GM12878 (cell line): ENCODE measurements at regions not wholly inside any gene's neighbourhood (a gene's known extent, or its start where the extent isn't known, plus 50 kb on each side); places are given as distances from the start of the nearest gene placed in this dataset.

Experiments
- ATF3 ChIP-seq: IDR thresholded peaks from 2 replicates; pipeline ENCODE4 v1.6.1; 2011; ENCODE audit warnings: low read depth, mild to moderate bottlenecking, low read length, moderate library complexity, borderline replicate concordance; ENCODE audit errors: extremely low read depth
- CTCF ChIP-seq, 3 experiments: IDR thresholded peaks in 2 of 3; conservative IDR thresholded peaks in 1 of 3; 2 replicates each; pipeline ENCODE4 v1.5.1; 2011; ENCODE audit warnings: low read depth in 3 of 3, low read length in 3 of 3, mild to moderate bottlenecking in 3 of 3, control low read depth in 2 of 3, moderate library complexity in 2 of 3, inconsistent platforms in 1 of 3, mixed read lengths in 1 of 3; ENCODE audit not compliant: control insufficient read depth in 2 of 3, insufficient read depth in 1 of 3; ENCODE audit errors: extremely low read depth in 1 of 3
- POLR2A ChIP-seq: IDR thresholded peaks from 2 replicates; pipeline ENCODE4 v1.6.1; 2011; ENCODE audit warnings: low read depth, mild to moderate bottlenecking, low read length

GRCh38 chr16:88274847-88275246 lies 107.9 kb upstream of the ZNF469 start:
- TF ChIP-seq CTCF (IDR thresholded peaks at IDR 0.05 in 2 of 3, conservative IDR thresholded peaks at IDR 0.05 in 1 of 3; ENCODE audit: control insufficient read depth in 2 of 3, extremely low read depth in 1 of 3, insufficient read depth in 1 of 3, low read depth in 3 of 3, low read length in 3 of 3) (no peak), POLR2A (no peak), ATF3 (no peak)
